PC-9 (cell line): ENCODE measurements at regions not wholly inside any gene's neighbourhood (a gene's known extent, or its start where the extent isn't known, plus 50 kb on each side); places are given as distances from the start of the nearest gene placed in this dataset.

ENCODE experiments used
- BruUV-seq: library from RNA; stranded (reverse); fragments of 400-500 nt; replicated peaks from 2 replicates; lab custom pipeline; 2021; lab: Mats Ljungman, UMichigan
- CTCF ChIA-PET: fragments of 300-600 bp; sonication (Branson Sonifier 250); formaldehyde crosslinking; loops from one replicate; lab custom pipeline; 2022; ENCODE audit warnings: antibody characterized with exemption; lab: Charles Lee
- POLR2A ChIA-PET: fragments of 300-600 bp; sonication (Branson Sonifier 250); formaldehyde crosslinking; loops from one replicate; lab custom pipeline; 2022; ENCODE audit warnings: antibody characterized with exemption; ENCODE audit not compliant: unreplicated experiment; lab: Charles Lee
- DNase-seq, 2 experiments: peaks; one replicate each; pipeline versions ENCODE4 v3.0.0 to v3.0.0-alpha.2; 2015 to 2022; ENCODE audit warnings: mixed read lengths in 1 of 2
- H2AFZ ChIP-seq: fragments of 200-600 bp; sonication (generic); 2 replicates; pipeline ENCODE4 v1.8.1; 2017; ENCODE audit warnings: antibody characterized with exemption
- H3F3A ChIP-seq: fragments of 200-600 bp; sonication (generic); 2 replicates; pipeline ENCODE4 v1.8.1; 2017; ENCODE audit warnings: antibody characterized with exemption, mild to moderate bottlenecking, low read depth; ENCODE audit not compliant: insufficient read depth
- H3K27ac ChIP-seq: fragments of 200-600 bp; sonication (generic); 2 replicates; pipeline ENCODE4 v1.6.1; 2016; ENCODE audit warnings: mixed run types
- H3K27me3 ChIP-seq: fragments of 200-600 bp; sonication (generic); 2 replicates; pipeline ENCODE4 v1.6.1; 2016; ENCODE audit warnings: low read depth, mixed run types; ENCODE audit not compliant: insufficient read depth
- H3K36me3 ChIP-seq: fragments of 200-600 bp; sonication (generic); 2 replicates; pipeline ENCODE4 v1.6.1; 2016; ENCODE audit warnings: low read depth, mixed run types
- H3K4me1 ChIP-seq: fragments of 200-600 bp; sonication (generic); replicated peaks from 2 replicates; pipeline ENCODE4 v1.6.1; 2016; ENCODE audit warnings: mixed run types; ENCODE audit not compliant: insufficient read depth
- H3K4me2 ChIP-seq: fragments of 200-600 bp; sonication (generic); 2 replicates; pipeline ENCODE4 v1.6.1; 2017; ENCODE audit warnings: mixed run types
- H3K4me3 ChIP-seq: fragments of 200-600 bp; sonication (generic); 2 replicates; pipeline ENCODE4 v1.6.1; 2016; ENCODE audit warnings: mixed run types
- H3K79me2 ChIP-seq: fragments of 200-600 bp; sonication (generic); 2 replicates; pipeline ENCODE4 v1.6.1; 2017; ENCODE audit warnings: low read depth, mixed run types
- H3K9me2 ChIP-seq: fragments of 200-600 bp; sonication (generic); 2 replicates; pipeline ENCODE4 v1.8.1; 2017; ENCODE audit warnings: mild to moderate bottlenecking; ENCODE audit not compliant: insufficient read depth
- H3K9me3 ChIP-seq: fragments of 200-600 bp; sonication (generic); 2 replicates; pipeline ENCODE4 v1.8.1; 2016; ENCODE audit warnings: low read depth; ENCODE audit not compliant: insufficient read depth
- H4K20me1 ChIP-seq: fragments of 200-600 bp; sonication (generic); 2 replicates; pipeline ENCODE4 v1.8.1; 2017; ENCODE audit not compliant: insufficient read depth
- CTCF ChIP-seq: fragments of 200-600 bp; sonication (generic); conservative IDR thresholded peaks from 2 replicates; pipeline ENCODE4 v1.6.1; 2017; ENCODE audit warnings: mixed run types, antibody characterized with exemption, mild to moderate bottlenecking, moderate library complexity
- EZH2 ChIP-seq: fragments of 200-600 bp; sonication (generic); IDR thresholded peaks from 2 replicates; pipeline ENCODE4 v1.8.0; 2017; ENCODE audit warnings: antibody characterized with exemption, low read depth
- intact Hi-C: fragments of 100-400 bp; cut with micrococcal nuclease; formaldehyde crosslinking; loops from one replicate; pipeline ENCODE4 v1.10.0; 2022; ENCODE audit not compliant: unreplicated experiment

GRCh38 chr6:80769106-80769505 is 662.6 kb downstream of the BCKDHB start:
- no peak overlapping the region for H2AFZ ChIP-seq
- no peaks in the 10 kb centered on the region for H3F3A ChIP-seq
- ChIA-PET POLR2A (interaction anchor here (0.6 kb wide), 1 partner anchor 555 kb away, joined by 4 read pairs; no protein-coding TSS in a partner anchor), CTCF (no interaction called here)
- TF ChIP-seq CTCF (no peak), EZH2 (no peak)
- H3K27me3 ChIP-seq, result no peaks in the 10 kb centered on the region
- H3K4me2 ChIP-seq, result no peak overlapping the region
- no peaks in the 10 kb centered on the region for H3K9me3 ChIP-seq
- H3K79me2 ChIP-seq, result no peaks in the 10 kb centered on the region
- no peaks in the 10 kb centered on the region for H3K9me2 ChIP-seq
- H3K4me3 ChIP-seq, result no peak overlapping the region
- no TSS peak for BruUV-seq
- H3K36me3 ChIP-seq, result no peaks in the 10 kb centered on the region
- H4K20me1 ChIP-seq, result no peaks in the 10 kb centered on the region
- no peaks in the 10 kb centered on the region for H3K4me1 ChIP-seq
- no peak overlapping the region for H3K27ac ChIP-seq
- no peak for DNase-seq
- intact Hi-C loops, result no loop called here

GRCh38 chr6:80767808-80768207 is 661.3 kb downstream of the BCKDHB start:
- Histone ChIP-seq H4K20me1 (no peaks in the 10 kb centered on the region), H3K36me3 (no peaks in the 10 kb centered on the region), H2AFZ (no peak overlapping the region), H3K4me2 (no peak overlapping the region), H3K9me2 (no peaks in the 10 kb centered on the region), H3K4me1 (no peaks in the 10 kb centered on the region), H3F3A (no peaks in the 10 kb centered on the region), H3K27me3 (no peaks in the 10 kb centered on the region), H3K4me3 (no peak overlapping the region), H3K9me3 (no peaks in the 10 kb centered on the region), H3K79me2 (no peaks in the 10 kb centered on the region), H3K27ac (no peak overlapping the region)
- peak in 1 of 2 experiments; percentile 6 for DNase-seq
- intact Hi-C loops, result no loop called here
- ChIA-PET CTCF (no interaction called here), POLR2A (no interaction called here)
- TF ChIP-seq CTCF (no peak), EZH2 (no peak)
- no TSS peak for BruUV-seq

- no peak overlapping the region for H3K27ac ChIP-seq
- CTCF ChIA-PET, result no interaction called here
- no peaks in the 10 kb centered on the region for H3K4me1 ChIP-seq
- BruUV-seq, result no TSS peak
- no peaks in the 10 kb centered on the region for H3K36me3 ChIP-seq
- H3F3A ChIP-seq, result no peaks in the 10 kb centered on the region
- intact Hi-C loops, result no loop called here
- H3K4me3 ChIP-seq, result no peak overlapping the region
- no peak for TF ChIP-seq CTCF
- TF ChIP-seq EZH2, result no peak
- no peaks in the 10 kb centered on the region for H4K20me1 ChIP-seq
- POLR2A ChIA-PET, result no interaction called here
- H3K79me2 ChIP-seq, result no peaks in the 10 kb centered on the region
- DNase-seq, result no peak
- no peak overlapping the region for H3K4me2 ChIP-seq
- H3K27me3 ChIP-seq, result no peaks in the 10 kb centered on the region
- H3K9me2 ChIP-seq, result no peaks in the 10 kb centered on the region
- H3K9me3 ChIP-seq, result no peaks in the 10 kb centered on the region
- no peak overlapping the region for H2AFZ ChIP-seq
These were observed 637.7 kb downstream of the BCKDHB start for GRCh38 chr6:80744213-80744612.
